NCI-H524 (cell line): ENCODE measurements at regions not wholly inside any gene's neighbourhood (a gene's known extent, or its start where the extent isn't known, plus 50 kb on each side); places are given as distances from the start of the nearest gene placed in this dataset.
"Not testable (repeated sequence)": the region's sequence is repeated elsewhere in the genome, so short reads cannot be mapped to it uniquely, and the experiment has no call there.

ENCODE experiments used
- DNase-seq, 2 experiments: peaks; one replicate each; lab custom pipeline; 2025; lab: John Stamatoyannopoulos, UW

GRCh38 chr11:8772571-8773519, 90.3 kb downstream of the RPL27A start:
- no peak for DNase-seq

- DNase-seq: no peak
Measured at GRCh38 chr11:8773916-8774539, 91.4 kb downstream of the RPL27A start.

- not testable (repeated sequence) for DNase-seq
Measured at GRCh38 chr11:8774916-8775315, 92.3 kb downstream of the RPL27A start.

- peak; percentile 53 to 72 for DNase-seq
Measured at GRCh38 chr11:8775332-8775731, 92.7 kb downstream of the RPL27A start.

- DNase-seq: no peak
Measured at GRCh38 chr11:8775734-8776133, 93.1 kb downstream of the RPL27A start.

- DNase-seq: no peak
Measured at GRCh38 chr11:8776209-8776608, 93.6 kb downstream of the RPL27A start.

- no peak for DNase-seq
Measured at GRCh38 chr11:8777907-8778767, 95.5 kb downstream of the RPL27A start.

- no peak for DNase-seq
Measured at GRCh38 chr11:8779107-8779506, 96.5 kb downstream of the RPL27A start.

GRCh38 chr11:8779732-8780131, 97.1 kb downstream of the RPL27A start:
- no peak for DNase-seq

- DNase-seq: no peak
Measured at GRCh38 chr11:8784954-8785353, 102.4 kb downstream of the RPL27A start.

- DNase-seq: no peak
Measured at GRCh38 chr11:8785457-8785856, 102.9 kb downstream of the RPL27A start.

GRCh38 chr11:8785998-8786397, 103.4 kb downstream of the RPL27A start:
- DNase-seq: no peak

- DNase-seq: no peak
Measured at GRCh38 chr11:8786933-8787332, 104.3 kb downstream of the RPL27A start.

- DNase-seq: no peak
Measured at GRCh38 chr11:8787372-8787771, 104.8 kb downstream of the RPL27A start.

GRCh38 chr11:8788616-8789015, 106.0 kb downstream of the RPL27A start:
- no peak for DNase-seq

GRCh38 chr11:8789864-8790263, 107.3 kb downstream of the RPL27A start:
- DNase-seq: no peak

- DNase-seq: no peak
Measured at GRCh38 chr11:8790968-8791367, 108.4 kb downstream of the RPL27A start.

- DNase-seq: no peak
Measured at GRCh38 chr11:8792710-8793109, 110.1 kb downstream of the RPL27A start.

GRCh38 chr11:8793114-8793777, 110.7 kb downstream of the RPL27A start:
- no peak for DNase-seq

- DNase-seq: peak in 1 of 2 experiments; percentile 17
Measured at GRCh38 chr11:8794126-8794525, 111.5 kb downstream of the RPL27A start.

- peak in 1 of 2 experiments; percentile 61 for DNase-seq
Measured at GRCh38 chr11:8794677-8795103, 112.1 kb downstream of the RPL27A start.

GRCh38 chr11:8796941-8797340, 114.0 kb upstream of the AKIP1 start:
- DNase-seq: no peak
